Femur (tissue), 1 donor: ENCODE measurements at regions not wholly inside any gene's neighbourhood (a gene's known extent, or its start where the extent isn't known, plus 50 kb on each side); places are given as distances from the start of the nearest gene placed in this dataset.

Experiments
- DNase-seq: peaks from one replicate; pipeline ENCODE4 v3.0.0-alpha.2; 2017

- DNase-seq, result no peak
Observed at GRCh38 chr2:16162491-16163040, 222.2 kb downstream of the MYCN start.

GRCh38 chr2:16161768-16162490, 221.6 kb downstream of the MYCN start:
- DNase-seq, result no peak

- no peak for DNase-seq
Observed at GRCh38 chr2:16161085-16161565, 220.8 kb downstream of the MYCN start.

GRCh38 chr2:16160281-16161084, 220.1 kb downstream of the MYCN start:
- no peak for DNase-seq

DNA sequence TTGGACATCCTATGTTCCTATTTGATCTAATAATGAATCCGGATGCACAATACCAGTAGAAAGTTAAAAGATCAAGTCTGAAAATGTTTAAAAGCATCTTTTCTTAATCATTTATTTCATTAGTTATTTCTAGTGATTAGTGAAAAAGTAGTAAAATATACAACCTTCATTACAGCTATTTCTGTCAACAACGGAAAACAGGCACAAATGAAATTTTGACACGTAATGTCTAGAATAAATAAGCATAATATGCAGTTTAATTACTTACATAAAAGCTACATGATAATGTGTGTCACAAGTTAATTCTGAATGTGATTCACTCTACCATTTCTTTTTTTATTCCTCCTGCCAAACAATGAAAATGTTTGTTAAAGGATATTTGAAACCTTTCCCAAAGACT, 216.1 kb downstream of the MYCN start:
- DNase-seq, result no peak

- no peak for DNase-seq
Observed at GRCh38 chr2:16155766-16156165, 215.4 kb downstream of the MYCN start.

DNA sequence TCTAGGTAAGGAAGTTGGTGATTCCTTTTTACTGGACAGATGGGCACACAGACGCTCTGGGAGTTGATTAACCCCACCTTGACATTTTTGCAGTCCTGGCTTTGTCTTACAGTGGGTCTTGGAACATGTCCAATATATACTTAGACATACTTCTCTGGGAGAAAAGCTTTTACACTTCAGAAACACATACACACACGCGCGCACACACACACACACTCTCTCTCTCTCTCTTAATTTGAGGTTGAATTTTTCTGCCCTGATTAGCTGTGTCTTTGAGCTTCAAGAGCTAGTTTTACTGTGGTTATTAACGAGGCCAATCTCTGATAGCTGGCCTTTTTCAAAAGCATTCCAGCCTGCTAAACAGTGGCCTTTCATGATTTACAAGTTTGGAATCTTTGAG, 215.0 kb downstream of the MYCN start:
- no peak for DNase-seq

DNA sequence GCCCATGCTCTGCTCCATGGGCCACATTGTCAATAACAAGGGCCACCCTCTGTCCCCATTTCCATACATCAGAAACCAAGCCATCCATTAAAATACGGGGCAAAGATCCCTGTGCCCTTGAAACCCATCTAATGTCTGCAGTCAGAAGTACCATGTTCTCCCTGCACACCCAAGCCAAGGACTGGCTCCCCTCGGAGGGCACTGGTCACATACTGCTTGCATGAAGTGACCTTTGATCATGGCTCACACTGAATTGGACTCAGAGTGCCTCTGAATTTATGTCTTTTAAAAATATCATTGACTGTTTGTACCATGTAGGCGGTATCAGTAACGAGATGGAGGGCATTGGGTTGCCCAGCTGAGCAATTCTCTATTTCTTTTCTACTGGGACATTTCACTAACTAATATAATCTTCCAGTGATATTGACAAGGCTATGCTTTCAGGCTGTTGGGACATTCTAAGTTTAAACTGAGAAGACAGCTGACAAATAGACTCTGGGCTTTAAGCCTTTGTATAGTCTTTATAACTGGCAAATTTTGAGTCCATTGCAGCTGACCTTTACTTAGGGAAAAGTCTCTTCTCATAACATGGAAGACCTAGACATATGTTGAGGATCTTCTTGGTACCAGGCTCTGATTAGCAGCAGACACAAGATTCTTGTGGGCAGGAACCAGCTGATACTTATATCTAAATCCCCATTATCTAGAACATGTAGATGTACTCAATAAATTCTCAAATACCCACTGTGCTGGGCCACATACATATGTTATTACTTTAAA, 214.3 kb downstream of the MYCN start:
- no peak for DNase-seq

- no peak for DNase-seq
Observed at GRCh38 chr2:16154061-16154460, 213.7 kb downstream of the MYCN start.

DNA sequence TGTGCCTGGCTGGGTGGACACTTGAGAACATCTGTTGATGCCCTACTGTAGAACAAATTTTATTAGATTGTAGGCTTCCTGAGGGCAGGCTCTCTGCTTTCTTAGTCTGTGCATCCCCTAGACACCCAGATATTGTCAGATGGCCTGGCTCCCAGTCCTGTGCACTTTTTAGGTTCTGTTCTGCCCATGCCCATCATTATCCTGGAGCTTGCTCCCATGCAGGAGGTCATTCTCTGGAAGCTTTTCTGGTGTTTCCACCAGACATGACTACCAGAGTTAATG, 213.3 kb downstream of the MYCN start:
- no peak for DNase-seq

DNA sequence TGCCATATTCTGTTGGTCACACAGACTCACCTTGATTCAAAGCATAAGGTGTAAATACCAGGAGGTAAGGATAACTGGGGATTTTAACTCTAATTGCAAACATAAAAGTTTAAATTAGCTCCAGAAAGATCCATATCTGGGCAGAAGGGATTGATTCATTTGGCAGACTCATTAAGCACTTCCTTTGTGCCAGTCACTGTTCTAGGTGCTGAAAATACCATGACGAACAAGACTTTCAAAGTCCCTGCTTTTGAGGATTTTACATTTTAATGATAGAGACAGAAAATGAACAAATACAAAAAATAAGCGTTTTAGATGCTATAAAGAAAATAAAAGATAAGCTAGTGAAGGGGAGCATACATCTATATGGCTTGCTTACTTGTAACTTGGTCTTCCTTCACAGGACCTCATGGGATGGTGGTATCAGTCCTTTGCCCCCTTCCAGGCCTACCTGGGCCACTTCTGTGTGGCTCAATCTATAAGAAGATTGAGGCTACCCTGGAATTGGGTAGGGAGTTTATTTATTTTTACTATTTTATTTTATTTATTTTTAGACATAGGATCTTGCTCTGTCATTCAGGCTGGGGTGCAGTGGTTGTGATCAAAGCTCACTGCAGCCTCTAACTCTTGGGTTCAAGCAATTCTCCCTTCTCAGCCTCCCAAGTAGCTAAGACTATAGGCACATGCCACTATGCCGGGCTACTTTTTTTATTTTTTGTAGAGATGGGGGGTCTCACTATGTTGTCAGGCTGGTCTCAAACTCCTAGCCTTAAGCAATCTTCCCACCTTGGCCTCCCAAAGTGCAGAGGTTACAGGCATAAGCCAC, 212.8 kb downstream of the MYCN start:
- DNase-seq, result no peak

DNA sequence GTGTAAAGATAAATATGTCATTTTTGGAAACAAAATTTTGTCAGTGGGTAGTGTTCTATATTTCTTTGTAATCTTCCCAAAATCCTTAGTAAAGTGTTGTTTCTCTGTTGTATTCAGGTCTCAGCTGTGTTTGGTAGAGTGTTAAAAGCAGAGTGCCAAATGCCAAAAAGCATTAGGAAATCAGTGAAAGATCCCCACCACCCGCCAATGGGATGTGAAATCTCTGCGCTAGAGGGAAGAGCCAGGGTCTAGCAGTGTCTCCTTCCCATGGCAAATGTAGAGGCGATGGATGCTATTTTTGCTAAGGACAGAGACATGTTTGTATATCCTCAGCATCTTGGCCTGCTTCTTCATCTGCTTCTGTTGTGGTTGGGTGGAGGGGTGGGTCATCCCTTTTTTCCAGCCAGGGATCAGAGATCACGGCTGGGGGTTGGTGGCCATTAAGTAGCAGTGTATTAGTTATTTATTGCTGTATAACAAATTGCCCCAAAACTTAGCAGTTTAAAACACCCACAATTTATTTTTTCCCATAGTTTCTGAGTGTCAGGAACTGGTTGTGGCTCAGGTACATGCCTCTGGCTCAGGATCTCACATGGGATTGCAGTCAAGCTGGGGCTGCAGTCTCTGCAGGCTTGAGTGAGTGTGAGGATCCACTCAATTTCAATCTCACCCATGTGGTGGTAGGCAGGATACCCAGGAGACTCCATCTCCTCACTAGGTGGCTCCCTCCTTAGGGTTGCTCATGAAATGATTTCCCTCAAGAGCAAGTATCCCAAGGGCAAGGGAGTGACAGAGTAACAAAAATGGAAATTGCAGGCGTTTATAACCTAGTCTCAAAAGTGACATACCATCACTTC, 211.9 kb downstream of the MYCN start:
- DNase-seq, result no peak

DNA sequence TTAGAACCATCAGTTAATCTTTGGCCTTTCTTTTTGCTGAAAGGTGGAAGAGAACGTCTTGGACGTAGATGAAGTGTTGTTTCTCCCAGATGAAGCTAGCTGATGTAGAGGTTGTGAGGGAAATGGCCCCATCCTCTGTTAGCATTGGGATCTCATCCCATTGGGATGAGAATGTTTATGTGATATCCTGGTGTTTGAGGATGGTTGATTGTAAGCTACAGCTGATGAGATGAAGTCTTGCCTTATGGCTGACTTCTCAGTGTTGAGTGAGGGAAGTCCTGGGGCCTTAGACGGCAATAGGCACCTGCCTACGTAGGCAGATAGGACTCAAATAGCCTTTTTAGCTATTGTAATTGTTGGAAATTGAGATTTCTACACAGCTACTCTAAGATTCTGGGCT, 211.3 kb downstream of the MYCN start:
- no peak for DNase-seq

GRCh38 chr2:16151281-16151570, 210.9 kb downstream of the MYCN start:
- DNase-seq, result no peak

DNA sequence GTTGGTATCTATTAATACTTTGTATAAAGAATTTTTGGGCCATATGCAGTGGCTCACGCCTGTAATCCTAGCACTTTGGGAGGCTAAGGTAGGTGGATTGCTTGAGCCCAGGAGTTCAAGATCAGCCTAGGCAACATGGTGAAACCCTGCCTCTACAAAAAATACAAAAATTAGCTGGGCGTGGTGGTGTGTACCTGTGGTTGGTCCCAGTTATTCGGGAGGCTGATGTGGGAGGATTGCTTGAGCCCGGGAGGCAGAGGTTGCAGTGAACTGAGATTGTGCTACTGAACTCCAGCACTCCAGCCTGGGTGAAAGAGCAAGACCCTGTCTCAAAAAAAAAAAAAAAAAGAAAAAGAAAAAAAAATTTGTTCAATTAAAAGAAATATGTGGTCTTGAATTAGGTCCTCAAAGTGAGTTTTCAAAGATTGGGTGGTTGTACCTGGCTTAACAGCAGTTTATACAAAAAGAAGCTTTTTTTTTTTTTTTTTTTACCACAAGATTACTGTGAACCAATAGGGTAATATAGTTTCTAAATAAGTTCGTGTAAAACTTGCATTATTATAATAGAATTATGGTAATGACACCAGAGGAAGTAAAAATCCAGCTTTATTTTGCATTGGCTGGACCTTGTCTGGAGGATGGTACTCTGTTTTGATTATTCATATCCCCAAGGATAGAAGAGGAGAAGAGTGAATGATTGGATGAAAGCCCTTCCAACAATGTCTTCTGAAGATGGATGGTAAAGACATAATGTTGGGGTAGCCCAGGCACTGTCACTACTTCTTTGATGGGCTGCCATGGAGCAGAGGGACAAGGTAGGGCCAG, 210.3 kb downstream of the MYCN start:
- no peak for DNase-seq

GRCh38 chr2:16149349-16150243, 209.2 kb downstream of the MYCN start:
- no peak for DNase-seq

DNA sequence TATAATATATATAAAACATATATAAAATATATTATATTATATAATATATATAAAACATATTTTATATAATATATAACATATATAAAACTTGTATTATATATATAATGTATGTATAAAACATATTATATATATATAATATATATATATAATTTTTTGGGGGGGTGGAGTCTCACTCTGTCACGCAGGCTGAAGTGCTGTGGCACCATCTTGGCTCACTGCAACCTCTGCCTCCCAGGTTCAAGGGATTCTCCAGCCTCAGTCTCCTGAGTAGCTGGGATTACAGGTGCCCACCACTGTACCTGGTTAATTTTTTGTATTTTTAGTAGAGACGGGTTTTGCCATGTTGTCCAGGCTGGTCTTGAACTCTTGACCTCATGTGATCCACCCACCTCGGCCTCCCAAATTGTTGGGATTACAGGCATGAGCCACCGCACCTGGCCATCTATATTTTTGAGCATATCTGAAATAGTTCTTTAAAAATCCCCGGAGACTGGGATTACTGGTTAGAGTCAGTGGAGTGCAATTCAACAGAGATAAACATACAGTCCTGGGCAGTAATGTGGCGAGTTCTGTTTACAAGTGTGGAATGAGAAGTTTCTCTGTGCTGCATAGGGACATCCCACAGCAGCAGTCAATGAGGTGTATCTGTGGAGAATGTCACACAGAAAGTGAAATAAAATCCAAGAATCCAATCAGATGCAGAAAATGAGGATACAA, 208.4 kb downstream of the MYCN start:
- DNase-seq, result no peak

GRCh38 chr2:16142383-16143361, 202.3 kb downstream of the MYCN start:
- no peak for DNase-seq
